Activated T-helper 1 cell treated with Interleukin-2 at 50 U/mL for 16 hours (primary cell): ENCODE measurements at regions not wholly inside any gene's neighbourhood (a gene's known extent, or its start where the extent isn't known, plus 50 kb on each side); places are given as distances from the start of the nearest gene placed in this dataset.
"Not testable (repeated sequence)": the region's sequence is repeated elsewhere in the genome, so short reads cannot be mapped to it uniquely, and the experiment has no call there.

ENCODE experiments used
- DNase-seq: peaks from one replicate; pipeline ENCODE4 v3.0.0-alpha.2; 2020; ENCODE audit warnings: low read depth

DNA sequence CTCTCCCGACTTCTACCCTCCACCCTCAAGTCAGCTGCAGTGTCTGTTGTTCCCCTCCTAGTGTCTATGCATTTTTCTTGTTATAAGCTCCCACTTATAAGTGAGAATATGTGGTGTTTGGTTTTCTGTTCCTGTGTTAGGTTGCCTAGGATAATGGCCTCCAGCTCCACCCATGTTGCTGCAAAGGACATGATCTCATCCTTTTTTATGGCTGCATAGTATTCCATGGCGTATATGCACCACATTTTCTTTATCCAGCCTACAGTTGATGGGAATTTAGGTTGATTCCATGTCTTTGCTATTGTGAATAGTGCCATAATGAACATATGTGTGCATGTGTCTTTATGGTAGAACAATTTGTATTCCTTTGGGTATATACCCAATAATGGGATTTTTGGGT, 80.7 kb downstream of the SPTSSA start:
- not testable (repeated sequence) for DNase-seq

DNA sequence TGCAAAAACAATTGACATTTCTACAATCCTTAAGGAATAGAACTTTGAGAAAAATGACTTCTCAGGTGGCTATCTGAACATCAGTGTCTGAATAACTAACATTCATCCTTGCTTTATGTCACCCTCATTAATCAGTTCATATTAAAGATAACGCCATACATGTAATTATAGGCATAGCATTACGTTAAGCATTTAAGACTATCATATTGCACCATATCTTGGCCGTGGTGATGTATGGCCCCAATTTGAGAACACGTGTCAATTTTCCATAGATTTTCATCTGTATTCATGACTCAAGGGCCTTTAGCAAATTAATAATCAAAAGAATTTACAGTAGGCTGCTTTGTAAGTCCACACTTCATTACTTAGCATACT, 81.6 kb downstream of the SPTSSA start:
- no peak for DNase-seq

DNA sequence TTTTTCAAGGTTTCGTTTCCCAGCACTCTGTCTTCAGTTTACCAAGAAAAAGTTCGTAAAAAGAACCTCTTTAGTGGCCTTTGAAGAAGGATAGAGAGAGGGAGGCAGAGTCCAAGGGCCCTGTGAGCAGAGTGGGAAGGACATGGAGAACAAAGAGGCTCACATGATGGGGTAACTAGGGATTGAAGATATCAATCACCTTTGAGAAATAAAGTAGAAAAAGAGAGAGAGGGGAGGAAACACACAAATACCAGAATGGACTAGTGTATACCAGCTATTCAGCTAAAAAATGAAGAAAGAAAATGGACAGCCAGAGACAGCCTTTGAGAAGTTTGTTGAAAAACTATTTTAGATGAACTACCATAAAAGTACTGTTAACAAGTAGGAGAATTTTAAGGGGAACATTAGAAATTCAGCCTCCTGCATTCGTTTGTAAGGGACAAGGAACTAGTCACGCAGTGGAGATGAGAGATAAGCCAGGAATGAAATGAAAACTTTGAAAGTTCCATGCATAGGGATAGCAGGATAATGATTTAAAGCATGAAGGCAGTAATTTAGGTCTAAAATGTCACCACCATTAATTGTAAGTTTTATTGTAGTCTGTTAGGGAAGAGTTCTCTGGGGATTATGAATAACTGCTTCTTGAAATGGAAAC, 82.1 kb downstream of the SPTSSA start:
- no peak for DNase-seq

DNA sequence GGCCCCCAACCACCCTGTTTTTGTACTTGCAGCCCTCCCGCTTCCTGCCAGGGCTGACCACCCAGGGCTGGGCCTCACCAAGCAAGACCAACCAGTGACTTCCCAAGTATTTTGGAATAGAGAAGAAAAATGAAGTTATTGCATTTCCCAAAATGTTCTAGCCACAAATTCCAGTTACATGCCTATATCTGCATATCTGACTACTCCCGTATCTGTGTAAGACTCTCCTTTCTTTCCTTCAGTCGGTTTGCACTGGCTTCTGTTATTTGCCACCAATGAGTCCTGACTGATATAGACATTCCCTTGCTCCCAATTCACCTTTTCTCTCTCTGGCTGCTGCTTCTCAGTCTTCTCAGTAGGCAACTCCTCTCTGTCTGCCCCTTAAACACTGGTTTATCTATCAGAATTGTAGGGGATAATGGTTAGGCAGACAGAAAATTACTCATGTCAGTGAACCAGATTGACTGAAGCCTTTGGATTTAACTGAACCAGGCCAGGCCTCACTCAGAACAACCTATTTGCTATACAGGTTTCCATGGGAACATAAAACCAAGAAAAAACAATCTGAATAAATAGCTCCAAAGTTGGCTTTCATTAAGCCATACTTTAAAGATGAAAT, 85.3 kb downstream of the SPTSSA start:
- DNase-seq, result no peak

DNA sequence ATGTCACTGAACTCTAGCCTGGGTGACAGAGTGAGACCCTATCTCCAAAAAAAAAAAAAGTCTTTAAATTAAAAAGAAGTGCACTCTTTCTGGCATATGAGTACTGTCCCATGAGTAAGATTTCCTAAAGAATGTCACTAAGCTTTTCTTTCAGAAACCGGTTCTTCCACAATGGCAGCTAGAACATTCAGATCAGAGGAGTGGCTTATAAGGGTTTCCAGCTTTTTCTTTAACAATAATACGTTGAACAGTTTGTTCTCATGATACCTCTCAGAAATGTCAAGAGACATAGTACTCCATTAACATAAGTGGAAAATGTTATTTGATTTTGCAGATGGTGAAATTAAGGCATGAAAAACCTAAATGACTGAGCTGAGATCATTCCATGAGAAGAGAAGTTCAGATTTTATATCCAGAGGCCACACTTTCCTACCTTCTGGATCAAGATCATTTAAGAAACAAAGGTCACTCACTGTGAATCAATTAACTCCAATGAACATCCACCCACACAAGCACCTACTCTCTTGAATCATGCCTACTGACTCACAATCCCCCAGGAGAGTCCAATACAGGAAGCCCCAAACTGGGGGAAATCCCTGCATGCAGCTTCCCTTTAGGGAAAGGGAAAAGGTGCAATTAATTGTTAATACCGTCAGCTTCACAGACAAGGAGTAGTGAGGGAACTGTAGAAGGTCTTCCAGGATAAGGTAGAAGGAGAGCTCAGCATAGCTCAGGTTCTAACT, 86.9 kb downstream of the SPTSSA start:
- no peak for DNase-seq

DNA sequence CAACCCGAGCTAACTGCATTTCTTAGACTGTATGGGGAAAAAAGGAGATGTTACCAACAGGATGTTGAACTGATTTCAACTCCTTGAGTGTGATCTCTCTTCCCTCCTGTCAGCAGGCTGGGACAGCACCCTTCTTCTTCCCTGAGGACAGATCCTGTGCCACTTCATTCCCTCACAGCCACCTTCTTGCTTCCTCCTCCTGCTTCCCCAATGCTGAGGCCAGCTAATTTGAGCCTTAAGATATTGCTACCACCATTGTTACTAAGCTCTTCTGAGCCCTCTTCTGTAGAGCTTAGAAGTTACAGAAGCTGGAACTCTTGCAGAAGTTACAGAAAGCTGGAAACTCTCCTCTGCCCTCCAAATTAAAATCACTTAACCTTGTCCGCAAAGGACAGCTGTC, 88.8 kb downstream of the SPTSSA start:
- DNase-seq, result no peak

DNA sequence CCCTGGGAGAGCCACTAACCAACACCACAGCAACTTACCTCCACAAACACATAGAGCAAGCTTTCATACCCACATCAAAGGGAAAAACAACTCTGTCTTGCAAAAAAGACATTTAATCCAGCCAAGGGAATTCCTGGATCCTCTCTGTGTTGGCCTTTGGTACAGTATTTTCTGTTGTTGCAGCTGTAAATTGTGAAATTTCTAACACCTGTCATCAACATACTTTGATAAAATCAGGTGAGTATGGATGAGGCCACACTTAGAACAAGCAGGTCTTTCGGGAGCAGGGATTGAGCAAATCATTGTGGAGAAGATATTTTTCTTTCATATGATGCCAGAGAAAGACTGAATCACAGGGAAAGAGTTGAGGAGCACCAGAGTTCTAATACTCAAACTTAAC, 89.3 kb downstream of the SPTSSA start:
- DNase-seq, result no peak

DNA sequence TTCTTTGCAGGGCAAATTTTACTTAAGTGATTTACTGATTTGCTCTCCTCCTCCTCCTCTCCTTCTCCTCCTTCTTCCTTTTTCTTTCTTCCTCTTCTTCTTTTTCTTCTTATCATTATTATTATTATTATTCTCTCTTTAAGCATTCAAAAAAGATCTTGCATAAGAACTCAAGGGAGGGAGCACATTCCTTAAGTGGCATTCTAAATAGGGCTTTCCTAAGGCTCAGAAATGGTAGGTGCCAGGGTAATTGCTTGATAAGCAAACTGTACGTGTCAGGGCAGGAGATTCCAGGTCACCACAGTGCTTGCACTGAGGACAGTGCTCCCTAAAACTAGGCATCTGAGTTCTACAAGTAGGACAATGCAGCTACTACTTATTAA, 92.4 kb downstream of the SPTSSA start:
- DNase-seq, result no peak

DNA sequence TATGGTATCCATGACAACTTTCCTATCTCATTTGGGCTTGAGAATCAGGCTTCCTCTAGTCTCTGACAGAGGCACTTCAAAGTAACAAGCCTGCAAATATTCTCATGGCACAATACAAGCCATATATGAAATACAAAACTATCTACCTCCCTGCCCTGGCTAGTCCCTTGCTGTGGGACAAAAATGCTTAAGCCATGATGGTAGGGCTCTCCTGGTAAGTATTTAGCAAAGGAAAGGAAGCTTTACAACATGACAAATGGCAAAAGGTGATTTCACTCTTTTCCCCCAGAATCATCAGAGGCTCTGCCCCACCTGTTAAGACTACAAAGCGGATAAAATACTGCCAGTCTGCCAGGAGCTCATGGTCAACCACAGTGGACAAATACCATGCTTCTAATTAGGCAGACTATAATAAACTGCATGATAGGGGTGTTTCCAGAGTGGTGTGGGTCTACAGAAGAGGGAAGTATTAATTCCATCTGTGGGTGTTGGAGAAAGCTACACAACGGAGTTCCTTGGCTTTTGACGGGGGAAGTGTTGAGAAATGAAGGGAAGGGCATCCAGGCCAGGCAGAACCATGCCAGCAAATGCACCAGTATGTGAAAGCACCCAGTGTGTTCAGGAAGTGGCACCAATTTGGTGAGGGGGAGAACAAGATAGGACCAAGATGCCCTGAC, 92.9 kb downstream of the SPTSSA start:
- DNase-seq, result no peak

DNA sequence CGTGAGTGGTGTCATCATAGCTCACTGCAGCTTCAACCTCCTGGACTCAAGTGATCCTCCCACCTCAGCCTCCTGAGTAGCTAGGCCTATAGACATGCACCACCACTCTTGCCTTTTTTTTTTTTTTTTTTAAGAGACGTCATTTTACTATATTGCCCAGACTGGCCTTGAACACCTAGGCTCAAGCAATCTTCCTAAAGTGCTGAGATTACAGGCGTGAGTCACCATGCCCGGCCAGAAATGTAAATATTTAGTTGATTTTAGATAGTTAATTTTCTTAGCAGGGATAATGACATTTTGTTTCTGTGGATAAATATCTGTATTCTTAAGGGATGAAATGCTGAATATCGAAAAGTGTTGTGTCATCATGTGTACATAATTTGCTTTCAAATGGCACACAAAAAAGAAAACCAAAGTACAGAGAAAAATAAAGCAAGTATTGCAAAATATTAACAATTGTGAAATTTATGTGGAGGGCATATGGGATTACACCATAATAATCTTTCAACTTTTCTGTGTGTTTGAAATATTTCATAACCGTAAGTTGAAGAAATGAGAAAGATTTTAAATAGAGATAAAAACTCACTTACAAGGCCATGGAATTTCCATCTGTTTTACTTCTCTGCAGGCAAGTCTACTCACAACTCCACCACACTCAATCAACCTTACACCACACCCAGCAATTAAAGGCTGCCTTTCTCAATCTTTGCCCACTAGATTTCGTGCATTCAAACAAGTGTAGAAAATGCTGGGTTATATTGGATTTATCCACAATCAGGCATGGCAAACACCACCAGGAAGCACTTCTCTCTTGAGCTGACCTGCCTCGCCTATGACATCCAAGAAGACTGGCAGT, 93.7 kb downstream of the SPTSSA start:
- DNase-seq, result no peak

DNA sequence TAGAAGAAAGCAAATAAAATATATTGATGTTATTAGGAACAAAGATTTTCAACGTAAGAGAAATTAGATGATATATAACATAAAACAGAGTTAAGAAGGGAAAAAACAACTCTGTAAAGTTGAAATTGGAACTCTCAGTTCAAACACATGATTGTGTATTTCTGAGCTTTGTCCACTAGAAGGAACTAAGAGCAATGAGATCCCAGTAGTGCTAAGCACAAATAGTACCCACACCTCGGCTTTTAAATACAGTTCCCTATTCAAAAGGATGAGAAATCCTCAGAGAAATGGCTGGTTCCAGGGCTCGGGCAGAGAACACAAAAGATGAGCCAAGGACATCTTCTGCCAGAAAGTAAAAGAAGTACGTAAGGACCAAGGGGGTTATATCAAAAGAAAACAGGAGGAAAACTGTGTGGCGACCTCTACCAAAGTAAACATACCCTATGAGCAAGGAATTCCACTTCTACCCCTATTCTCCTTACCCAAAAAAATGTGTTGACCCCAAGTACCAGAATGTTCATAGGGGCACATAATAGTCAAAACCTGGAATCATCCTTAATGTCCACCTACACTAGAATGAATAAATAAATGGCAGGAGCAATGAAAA, 96.6 kb downstream of the SPTSSA start:
- DNase-seq, result no peak

DNA sequence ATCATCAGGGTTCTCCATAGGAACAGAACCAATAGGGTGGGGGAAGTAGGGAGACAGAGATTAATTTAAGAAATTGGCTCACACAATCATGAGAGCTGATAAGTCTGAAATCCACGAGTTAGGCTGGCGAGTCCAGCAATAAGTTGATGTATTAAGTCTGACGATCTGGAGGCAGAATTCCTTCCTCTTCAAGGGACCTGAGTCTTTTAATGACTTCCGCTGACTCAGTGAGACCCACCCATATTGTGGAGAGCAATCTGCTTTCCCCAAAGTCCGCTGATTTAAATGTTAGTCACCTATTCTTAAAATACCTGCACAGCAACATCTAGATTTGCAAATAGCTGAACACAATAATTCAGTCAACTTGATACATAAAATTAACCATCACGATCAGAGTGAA, 97.8 kb downstream of the SPTSSA start:
- no peak for DNase-seq

DNA sequence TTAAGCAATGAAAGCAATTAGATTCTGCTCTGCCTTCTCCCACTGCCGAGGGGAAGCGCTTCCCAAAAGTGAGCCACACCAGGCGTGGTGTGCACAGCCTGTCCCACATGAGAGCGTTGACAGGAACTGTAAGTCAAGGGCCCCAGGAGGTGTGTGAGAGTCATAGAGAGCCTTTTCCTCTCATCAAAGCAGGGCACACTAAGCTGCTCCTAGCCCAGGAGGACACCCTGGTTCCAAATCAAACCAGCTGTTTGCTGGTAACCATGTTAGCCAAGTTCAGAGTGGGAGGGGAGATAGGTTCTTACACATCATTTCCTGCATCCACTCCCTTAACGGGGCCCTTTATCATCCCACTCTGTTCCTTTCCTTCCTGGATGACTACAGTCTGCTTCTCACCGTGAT, 98.3 kb downstream of the SPTSSA start:
- no peak for DNase-seq

DNA sequence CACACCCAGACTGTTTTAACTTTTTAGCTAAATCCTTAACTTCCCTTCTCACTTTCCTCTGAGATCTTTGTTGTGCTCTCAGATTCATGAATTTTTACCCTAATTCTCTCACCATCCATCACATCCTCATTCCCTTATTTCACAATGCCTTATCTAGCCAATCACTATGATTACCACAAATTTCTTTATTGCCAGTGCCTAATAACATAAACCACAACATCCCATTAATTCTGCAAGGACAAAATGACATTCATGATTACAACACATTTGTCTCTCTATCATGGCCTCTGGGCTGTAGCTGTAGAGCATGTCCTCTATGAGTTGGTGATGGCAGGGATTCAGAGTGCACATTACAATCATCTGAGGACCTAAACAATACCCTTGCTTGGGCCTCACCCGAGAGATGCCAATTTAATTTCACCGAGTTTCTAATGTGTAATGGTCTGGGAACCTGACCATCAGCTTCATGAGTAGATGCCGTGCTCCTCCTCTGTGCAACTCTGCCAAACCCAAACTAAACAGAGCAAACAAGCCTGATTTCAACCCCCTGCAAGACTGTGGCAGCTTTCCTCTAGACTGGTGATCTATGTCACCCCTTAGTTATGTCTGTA, 99.3 kb downstream of the SPTSSA start:
- DNase-seq, result no peak

DNA sequence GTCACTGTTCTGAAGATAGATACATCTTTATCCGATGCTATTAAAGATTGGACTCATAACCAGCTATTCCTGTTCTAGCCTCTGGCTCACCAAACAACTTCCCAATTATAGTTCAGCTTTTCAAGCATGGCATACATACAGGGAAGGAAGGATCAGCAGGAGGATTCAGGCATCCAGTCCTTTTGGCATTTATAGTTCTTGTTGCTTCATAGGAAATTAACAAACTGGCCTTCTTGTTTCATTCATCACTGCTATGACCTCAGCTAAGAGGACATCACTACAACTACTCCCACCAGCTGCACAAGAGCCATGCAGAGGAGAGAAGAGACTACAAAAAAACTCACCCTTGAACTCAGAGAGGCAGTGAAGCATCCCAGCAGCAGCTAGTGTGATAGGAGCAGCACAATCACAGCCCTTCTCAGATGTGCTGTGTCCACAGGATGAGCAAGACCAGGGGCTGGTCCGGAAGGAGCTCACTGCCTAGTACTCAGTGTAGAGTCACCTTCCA, 100.5 kb downstream of the SPTSSA start:
- no peak for DNase-seq

DNA sequence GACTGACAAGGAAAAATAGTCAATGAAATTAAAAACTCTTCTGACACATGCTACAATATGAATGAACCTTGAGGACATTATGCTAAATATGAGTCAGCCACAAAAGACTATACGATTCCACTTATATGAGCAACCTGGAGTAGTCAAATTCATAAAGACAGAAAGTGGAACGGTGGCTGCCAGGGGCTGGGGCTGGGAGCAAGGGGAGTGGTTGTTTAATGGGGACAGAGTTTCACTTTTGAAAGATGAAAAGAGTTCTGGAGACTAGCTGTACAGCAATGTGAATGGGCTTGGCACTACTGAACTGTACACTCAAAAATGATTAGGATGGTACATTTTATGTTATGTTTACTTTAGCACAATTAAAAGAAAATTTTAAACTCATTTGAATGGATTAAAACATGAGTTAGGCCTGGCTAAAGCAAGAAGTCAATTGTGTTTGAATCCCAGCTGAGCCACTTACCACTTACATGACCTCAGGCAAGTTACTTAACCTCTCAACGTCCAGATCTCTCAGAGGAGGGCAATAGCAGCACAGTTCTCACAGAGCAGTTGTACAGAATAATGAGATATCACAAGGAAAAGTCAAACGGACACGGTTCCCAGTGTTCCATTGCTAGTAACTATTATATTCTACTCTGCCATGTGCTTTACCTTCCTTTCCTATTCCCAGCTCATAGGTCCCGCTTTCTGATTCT, 102.5 kb downstream of the SPTSSA start:
- no peak for DNase-seq

DNA sequence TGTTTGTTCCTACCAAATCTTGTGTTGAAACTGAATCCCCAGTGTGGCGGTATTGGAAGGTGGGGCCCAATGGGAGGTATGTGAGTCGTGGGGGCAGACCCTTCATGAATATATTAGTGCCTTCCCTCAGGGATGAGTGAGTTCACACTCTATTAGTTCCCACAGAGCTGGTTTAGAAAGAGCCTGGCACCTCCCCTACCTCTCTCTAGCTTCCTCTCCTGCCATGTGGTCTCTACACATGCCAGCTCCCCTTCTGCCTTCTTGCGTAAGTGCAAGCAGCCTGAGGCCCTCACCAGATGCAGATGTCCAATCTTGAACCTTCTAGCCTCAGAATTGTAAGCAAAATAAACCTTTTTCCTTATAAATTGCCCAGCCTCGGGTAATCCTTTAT, 105.8 kb downstream of the SPTSSA start:
- DNase-seq, result no peak

DNA sequence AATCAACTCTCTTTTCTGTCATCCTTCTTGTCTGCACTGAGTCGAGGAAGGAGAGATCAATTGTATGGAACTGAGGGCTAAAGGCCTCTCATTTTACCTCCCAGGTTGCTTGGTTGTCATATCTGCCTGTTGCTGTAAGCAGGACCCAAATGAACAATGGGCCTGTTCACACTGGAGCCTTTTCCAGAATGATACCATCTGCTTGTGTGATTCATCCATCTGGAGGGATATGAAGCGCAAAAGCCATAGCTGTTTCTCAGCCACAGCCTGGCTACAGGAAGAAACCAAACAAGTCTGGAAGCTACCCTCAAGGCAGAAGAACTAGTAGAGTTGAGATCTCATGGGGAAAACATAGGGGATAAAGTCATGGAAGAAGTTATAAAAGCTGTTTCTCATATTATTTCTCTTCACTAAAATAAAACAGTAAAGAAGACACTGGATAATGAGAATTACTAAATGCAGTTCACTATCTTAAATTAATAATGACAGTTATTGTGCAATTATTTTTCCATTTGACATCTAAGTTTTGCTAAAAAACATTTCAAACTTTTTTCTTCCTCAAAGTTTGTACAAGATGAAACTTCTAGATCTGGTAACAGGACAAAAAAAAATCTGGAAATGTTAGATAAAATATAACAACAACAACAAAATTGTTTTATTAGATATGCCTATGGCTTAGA, 106.3 kb downstream of the SPTSSA start:
- no peak for DNase-seq

DNA sequence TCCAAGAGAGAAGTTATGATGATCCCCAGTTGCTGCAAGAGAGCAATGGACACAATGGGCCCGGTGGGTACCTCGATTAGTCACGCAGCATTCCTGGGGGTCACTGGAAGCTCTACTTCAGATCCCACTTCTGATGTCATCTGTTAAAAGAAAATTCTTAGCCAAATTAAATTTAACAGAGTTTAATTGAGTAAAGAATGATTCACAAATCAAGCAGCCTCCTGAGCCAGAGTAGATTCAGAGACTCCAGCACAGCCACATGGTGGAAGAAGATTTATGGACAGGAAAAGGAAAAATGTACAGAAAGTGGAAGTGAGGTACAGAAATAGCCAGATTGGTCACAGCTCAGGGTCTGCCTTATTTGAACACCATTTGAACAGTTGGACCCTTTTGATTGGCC, 107.5 kb downstream of the SPTSSA start:
- DNase-seq, result no peak

DNA sequence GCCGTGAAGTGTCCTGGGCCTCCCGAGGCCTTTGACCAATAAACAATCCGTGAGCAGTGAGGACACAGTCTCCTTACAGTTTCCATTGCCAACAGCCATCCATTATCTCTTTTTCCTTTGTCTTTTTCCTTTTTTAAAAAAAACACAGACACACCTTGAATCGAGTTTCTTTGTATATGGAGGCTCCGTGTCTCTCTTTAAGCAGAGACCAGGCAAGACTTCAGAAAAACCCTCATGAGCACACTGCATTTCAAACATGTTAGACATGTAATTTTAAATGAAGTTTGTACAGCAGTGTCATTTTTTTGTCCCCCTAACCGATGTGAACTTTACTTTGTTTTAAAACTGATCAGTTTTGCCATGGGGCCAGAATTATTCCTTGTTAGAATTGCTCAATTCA, 111.1 kb downstream of the SPTSSA start:
- DNase-seq, result no peak
